GM12873 (cell line): ENCODE measurements at regions not wholly inside any gene's neighbourhood (a gene's known extent, or its start where the extent isn't known, plus 50 kb on each side); places are given as distances from the start of the nearest gene placed in this dataset.

Source experiments
- TF ChIP-seq, protein P1 (sequence below): IDR thresholded peaks from 2 replicates; pipeline ENCODE4 v1.5.1; 2012; ENCODE audit warnings: low read depth, mild to moderate bottlenecking, moderate library complexity, low read length, control low read depth; ENCODE audit not compliant: insufficient read depth; ENCODE audit errors: missing control alignments

DNA sequence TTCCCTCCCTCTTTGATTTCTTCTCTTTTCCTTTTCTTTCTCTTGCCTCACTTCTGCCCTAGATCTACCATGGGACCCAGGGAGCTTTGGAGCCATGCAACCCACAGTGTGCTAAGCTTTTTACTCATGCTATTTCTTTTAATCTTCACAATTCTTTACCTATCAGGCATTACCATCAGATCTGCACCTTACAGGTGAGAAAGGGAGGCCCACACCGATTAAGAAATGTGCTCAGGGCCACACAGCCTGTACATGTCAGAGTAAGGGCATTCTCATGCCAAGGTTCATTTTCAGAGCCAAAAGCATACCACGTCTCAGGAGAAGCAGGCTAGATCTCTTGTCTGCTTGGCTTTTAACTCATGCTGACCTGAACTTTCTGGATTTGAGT, 161.9 kb downstream of the RPIA start:
- TF ChIP-seq, protein P1, sequence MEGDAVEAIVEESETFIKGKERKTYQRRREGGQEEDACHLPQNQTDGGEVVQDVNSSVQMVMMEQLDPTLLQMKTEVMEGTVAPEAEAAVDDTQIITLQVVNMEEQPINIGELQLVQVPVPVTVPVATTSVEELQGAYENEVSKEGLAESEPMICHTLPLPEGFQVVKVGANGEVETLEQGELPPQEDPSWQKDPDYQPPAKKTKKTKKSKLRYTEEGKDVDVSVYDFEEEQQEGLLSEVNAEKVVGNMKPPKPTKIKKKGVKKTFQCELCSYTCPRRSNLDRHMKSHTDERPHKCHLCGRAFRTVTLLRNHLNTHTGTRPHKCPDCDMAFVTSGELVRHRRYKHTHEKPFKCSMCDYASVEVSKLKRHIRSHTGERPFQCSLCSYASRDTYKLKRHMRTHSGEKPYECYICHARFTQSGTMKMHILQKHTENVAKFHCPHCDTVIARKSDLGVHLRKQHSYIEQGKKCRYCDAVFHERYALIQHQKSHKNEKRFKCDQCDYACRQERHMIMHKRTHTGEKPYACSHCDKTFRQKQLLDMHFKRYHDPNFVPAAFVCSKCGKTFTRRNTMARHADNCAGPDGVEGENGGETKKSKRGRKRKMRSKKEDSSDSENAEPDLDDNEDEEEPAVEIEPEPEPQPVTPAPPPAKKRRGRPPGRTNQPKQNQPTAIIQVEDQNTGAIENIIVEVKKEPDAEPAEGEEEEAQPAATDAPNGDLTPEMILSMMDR, result no peak

DNA sequence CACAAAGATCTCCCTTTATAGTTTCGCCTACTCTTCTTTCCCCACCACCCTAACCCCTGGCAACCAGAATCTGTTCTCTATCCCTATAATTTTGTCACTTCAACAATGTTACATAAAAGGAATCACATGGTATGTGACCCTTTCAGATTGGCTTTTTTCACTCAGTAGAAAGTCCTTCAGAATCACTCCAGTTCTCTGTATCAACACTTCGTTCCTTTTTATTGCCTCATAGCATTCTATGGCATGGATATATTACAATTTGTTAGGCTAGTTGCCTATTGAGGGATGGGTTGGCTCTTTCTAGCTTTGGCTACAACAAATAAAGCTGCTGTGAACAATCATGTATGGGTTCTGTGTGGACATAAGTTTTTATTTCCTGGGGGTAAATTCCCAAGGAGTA, 163.1 kb downstream of the RPIA start:
- TF ChIP-seq, protein P1, result no peak

DNA sequence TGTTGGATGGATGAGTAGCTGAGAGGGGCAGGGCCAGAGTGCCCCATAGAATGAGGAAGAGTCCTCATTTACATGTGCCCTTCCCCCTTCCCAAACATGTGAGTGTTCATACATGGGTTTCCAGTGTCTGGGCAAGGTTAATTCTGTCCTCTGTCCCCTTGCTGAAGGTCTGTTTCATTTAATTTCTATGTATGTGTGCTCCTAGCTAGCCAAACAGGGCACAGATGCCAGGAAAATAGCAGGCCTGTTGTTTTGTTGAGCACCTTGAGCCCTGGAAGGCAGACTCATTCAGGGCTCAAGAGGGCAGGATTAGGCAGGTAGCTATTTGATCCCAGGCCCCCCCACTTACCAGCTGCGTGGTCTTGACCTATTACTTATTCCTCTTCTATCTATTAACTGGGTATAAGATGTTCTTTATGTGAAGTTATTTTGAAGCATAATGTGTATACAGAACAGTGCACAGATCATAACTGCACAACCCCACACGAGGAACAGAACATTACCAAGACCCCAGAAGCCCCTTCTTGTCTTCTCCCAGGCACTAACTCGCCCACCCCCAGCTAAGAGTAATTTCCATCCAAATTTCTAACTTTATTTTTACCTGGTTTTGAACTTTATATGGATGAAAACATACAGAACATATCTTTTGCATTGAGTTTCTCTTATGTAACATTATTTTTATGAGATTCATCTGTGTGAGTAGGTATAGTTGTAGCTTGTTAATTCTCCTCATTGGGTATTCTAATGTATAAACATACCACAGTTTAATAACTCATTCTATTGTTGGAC, 164.3 kb downstream of the RPIA start:
- TF ChIP-seq, protein P1, result no peak

DNA sequence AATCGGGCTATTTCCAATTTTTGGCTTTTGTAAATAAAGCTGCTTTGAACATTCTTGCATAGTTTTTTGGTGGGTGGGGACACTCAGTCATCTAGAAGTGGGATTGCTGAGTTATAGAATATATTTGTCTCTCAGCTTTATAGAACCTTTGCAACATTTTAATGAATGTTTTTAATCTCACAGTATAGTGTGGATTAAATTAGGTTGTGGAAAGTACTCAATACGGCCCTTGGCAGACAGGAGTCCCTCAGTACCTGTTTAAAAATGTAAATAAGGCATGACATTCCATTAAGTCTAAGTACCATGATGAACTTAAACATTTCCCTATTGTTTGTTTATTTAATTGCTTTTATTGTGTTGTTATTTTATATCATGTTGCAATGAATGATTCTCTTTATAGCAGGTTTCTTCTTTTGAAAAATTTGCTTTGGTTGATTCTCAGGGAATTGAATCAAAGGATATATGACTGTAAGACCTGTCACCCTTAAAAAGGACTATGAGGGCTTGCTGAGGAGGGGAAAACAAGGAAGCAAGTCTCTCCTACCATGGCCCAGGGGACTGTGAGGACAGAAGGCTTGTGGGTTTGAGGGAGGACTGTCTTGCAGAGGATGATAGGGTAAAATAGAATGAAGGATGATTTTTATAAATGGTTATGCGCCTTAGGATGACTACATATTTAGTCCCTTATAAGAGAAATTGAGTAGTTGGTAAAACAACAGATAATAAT, 165.1 kb downstream of the RPIA start:
- TF ChIP-seq, protein P1, result no peak

DNA sequence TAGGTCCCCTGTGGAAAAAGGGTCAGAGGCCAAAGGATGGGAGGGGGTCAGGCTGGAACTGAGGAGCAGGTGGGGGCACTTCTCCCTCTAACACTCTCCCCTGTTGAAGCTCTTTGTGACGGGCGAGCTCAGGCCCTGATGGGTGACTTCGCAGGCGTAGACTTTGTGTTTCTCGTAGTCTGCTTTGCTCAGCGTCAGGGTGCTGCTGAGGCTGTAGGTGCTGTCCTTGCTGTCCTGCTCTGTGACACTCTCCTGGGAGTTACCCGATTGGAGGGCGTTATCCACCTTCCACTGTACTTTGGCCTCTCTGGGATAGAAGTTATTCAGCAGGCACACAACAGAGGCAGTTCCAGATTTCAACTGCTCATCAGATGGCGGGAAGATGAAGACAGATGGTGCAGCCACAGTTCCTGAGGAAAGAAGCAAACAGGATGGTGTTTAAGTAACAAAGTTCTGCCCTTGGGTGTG, 165.8 kb downstream of the RPIA start:
- TF ChIP-seq, protein P1, result no peak

DNA sequence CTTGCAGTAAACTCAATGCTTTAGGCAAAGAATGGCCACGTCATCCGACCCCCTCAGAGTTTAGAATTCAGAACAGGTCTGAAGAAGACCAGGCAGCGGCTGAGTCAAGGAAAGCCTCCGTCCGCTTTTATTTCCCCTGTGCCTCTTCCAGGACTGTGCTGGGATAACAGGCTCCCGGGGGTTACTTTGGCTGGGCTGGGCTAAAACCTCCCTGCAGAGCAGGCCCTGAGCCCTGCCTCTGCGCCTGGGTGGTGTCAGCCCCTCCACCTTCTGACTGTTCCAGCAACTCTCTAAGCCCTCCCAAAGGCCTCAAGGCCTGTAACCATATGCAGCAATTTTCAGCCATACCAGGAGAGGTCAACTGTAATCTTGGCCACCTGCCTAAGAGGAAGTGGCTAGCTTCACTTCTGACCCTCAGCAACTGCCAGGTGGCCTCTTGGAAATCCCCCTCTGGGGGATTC, 166.5 kb downstream of the RPIA start:
- TF ChIP-seq, protein P1, result no peak

DNA sequence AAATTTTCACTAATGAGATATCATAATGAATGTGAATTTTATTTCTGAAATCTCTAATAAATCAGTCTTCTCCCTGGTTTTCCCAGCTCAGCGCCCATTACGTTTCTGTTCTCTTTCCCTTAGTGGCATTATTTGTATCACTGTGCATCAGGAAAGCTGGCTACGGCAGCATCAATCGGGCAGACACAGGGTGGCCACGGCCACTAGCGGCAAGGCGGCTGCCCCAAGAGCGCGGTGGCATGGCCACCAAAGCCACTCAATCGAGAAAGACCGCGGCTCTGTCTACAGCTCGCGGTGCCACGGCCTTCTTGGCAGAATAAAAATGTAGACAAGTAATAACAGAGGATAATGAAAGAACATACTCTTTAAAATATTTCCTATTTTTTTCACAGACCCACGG, 168.0 kb downstream of the RPIA start:
- TF ChIP-seq, protein P1, result no peak
